ENCODE measurements at regions not wholly inside any gene's neighbourhood (a gene's known extent, or its start where the extent isn't known, plus 50 kb on each side); places are given as distances from the start of the nearest gene placed in this dataset.

- no peak for TF ChIP-seq CTCF (IDR thresholded peaks at IDR 0.05)
- no peak for TF ChIP-seq POLR2A (IDR thresholded peaks at IDR 0.05)
Observed at GRCh38 chr11:13118194-13118593, 109.1 kb downstream of the RASSF10 start.

Measured in stomach (tissue), 4 donors.